ENCODE measurements at regions not wholly inside any gene's neighbourhood (a gene's known extent, or its start where the extent isn't known, plus 50 kb on each side); places are given as distances from the start of the nearest gene placed in this dataset.
"Not testable (repeated sequence)": the region's sequence is repeated elsewhere in the genome, so short reads cannot be mapped to it uniquely, and the experiment has no call there.

- not testable (repeated sequence) for TF ChIP-seq POLR2AphosphoS5 (IDR thresholded peaks at IDR 0.05; ENCODE audit: low read length); SUZ12 (IDR thresholded peaks at IDR 0.05; ENCODE audit: unreplicated experiment); BRCA1 (IDR thresholded peaks at IDR 0.05; ENCODE audit: low read depth, low read length); DPF2 (IDR thresholded peaks at IDR 0.05); POLR2A (IDR thresholded peaks at IDR 0.05; ENCODE audit: low read depth, low read length); USF2 (IDR thresholded peaks at IDR 0.05; ENCODE audit: borderline replicate concordance, low read depth, low read length); BCL3 (IDR thresholded peaks at IDR 0.05; ENCODE audit: borderline replicate concordance, insufficient read depth, low read depth, low read length, poor library complexity, severe bottlenecking)
- TF ChIP-seq, protein P1, sequence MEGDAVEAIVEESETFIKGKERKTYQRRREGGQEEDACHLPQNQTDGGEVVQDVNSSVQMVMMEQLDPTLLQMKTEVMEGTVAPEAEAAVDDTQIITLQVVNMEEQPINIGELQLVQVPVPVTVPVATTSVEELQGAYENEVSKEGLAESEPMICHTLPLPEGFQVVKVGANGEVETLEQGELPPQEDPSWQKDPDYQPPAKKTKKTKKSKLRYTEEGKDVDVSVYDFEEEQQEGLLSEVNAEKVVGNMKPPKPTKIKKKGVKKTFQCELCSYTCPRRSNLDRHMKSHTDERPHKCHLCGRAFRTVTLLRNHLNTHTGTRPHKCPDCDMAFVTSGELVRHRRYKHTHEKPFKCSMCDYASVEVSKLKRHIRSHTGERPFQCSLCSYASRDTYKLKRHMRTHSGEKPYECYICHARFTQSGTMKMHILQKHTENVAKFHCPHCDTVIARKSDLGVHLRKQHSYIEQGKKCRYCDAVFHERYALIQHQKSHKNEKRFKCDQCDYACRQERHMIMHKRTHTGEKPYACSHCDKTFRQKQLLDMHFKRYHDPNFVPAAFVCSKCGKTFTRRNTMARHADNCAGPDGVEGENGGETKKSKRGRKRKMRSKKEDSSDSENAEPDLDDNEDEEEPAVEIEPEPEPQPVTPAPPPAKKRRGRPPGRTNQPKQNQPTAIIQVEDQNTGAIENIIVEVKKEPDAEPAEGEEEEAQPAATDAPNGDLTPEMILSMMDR (IDR thresholded peaks at IDR 0.05 in 2 of 3, conservative IDR thresholded peaks at IDR 0.05 in 1 of 3; ENCODE audit: control insufficient read depth in 2 of 3, extremely low read depth in 1 of 3, insufficient read depth in 1 of 3, low read depth in 3 of 3, low read length in 3 of 3), result not testable (repeated sequence)
These were observed 190.7 kb upstream of the FAM240B start for GRCh38 chr9:38910629-38911028.

Data from GM12878 (cell line).